Muscle of leg (tissue), 3 donors: ENCODE measurements at regions not wholly inside any gene's neighbourhood (a gene's known extent, or its start where the extent isn't known, plus 50 kb on each side); places are given as distances from the start of the nearest gene placed in this dataset.

Source experiments
- DNase-seq: peaks from one replicate; pipeline ENCODE4 v3.0.0; 2013
- H3K27ac ChIP-seq: one replicate; pipeline ENCODE4 v1.5.1; 2013; ENCODE audit warnings: mild to moderate bottlenecking, low read length, control low read depth
- H3K27me3 ChIP-seq: one replicate; pipeline ENCODE4 v1.6.1; 2013; ENCODE audit warnings: low read length; ENCODE audit not compliant: control insufficient read depth, insufficient read depth
- H3K36me3 ChIP-seq: one replicate; pipeline ENCODE4 v1.6.1; 2013; ENCODE audit warnings: low read length; ENCODE audit not compliant: control insufficient read depth, insufficient read depth
- H3K4me1 ChIP-seq: one replicate; pipeline ENCODE4 v1.6.1; 2013; ENCODE audit warnings: low read length; ENCODE audit not compliant: control insufficient read depth, insufficient read depth
- H3K4me3 ChIP-seq: one replicate; pipeline ENCODE4 v1.5.1; 2013; ENCODE audit warnings: low read length, control low read depth
- H3K9me3 ChIP-seq: replicated peaks from 2 replicates; pipeline ENCODE4 v1.6.1; 2013; ENCODE audit warnings: low read depth, low read length; ENCODE audit not compliant: control insufficient read depth
- WGBS: methylation state at CpG from one replicate; pipeline ENCODE4 v1.1.5; 2013; ENCODE audit warnings: missing lambda C conversion rate; ENCODE audit not compliant: insufficient coverage; 5-methylcytosine and 5-hydroxymethylcytosine counted together

DNA sequence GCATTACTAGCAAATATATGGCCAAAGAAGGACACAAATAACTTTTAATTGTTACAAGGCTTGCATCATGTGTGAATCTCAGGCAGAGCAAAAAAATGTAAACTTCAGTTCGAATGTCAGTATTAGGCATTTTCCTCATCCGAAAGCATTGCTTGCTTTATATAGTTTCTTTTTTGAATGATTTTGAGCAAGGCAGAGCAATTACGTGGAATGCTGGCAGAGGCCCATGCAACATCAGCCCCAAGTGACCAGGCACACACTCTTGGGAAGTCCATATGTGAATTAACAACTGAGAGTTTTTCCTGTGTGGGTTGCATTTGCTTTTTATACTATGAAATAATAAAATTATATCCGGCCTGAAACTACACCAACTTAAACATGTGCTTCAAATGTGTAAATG, 274.8 kb downstream of the PTPRC start:
- 10% methylated on average over 2 of the region's 4 CpGs for WGBS
- Histone ChIP-seq H3K36me3 (no peaks in the 10 kb centered on the region), H3K9me3 (no peaks in the 10 kb centered on the region), H3K27me3 (no peaks in the 10 kb centered on the region), H3K4me1 (peaks cover 2% of the 10 kb centered on the region), H3K4me3 (no peak overlapping the region), H3K27ac (peak overlapping the region; percentile 4)
- DNase-seq, result peak; percentile 69

DNA sequence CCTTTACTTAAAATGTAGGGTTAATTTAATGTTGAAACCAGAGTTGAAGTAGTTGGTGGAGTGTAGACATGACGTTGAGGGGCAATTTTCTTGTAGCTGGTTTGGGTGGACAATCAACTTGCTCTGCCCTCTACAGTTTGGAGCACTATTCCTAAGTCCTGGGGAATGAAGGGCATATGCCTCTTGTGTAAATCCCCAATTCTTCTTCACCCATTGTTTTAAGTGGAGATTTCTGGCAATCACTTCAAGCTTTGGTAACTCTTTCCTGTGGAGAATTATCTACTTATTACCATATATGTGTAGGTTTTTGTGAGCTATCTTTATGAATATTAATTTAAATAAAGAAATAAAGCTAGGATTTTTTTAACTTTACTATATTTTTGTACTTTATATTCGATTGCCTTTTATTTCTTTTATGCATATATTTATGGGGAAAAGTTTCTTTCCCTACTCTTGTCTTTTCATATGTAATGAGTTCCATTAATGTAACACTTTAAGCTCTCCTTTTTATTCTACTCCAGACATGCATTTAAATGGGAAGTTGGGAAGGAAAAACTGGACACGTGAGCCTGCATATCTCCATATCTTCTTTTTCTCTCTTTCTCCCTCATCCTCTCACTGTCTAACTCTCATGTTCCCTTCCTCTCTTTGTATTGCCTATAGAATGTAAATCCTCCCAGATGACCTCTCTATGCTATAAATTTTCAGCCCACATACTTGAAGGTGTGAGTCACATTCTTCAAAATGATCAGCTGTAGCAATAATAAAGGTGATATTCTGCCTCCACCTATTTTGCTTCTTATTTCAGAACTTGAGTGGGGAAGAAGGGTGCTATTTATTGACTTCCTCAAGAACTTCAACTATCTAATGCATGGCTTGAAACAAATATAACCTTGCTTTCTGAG, 276.7 kb downstream of the PTPRC start:
- H3K27ac ChIP-seq, result no peak overlapping the region
- H3K9me3 ChIP-seq, result no peaks in the 10 kb centered on the region
- DNase-seq, result no peak
- no peak overlapping the region for H3K4me3 ChIP-seq
- peaks cover 2% of the 10 kb centered on the region for H3K4me1 ChIP-seq
- no peaks in the 10 kb centered on the region for H3K27me3 ChIP-seq
- H3K36me3 ChIP-seq, result no peaks in the 10 kb centered on the region
- 80% methylated on average over 1 of the region's 3 CpGs for WGBS

DNA sequence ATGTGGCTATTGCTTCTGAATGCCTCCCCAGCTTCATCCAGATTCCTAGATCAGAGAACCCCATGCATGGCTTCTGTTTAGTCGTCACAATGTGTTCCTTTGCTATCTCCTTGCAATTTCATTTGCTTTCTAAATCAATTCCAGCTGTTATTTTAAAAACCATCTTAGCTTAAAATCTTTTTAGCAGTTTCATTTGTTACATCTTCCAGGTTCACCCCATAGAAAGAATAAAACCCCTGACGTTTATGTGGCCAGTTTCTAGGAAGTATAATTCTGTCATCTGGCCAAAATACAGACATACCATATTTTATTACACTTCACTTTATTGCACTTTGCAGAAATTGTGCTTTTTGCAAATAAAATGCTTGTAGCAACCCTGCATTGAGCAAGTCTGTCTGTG, 278.4 kb downstream of the PTPRC start:
- Histone ChIP-seq H3K9me3 (no peaks in the 10 kb centered on the region), H3K4me1 (peaks cover 2% of the 10 kb centered on the region), H3K4me3 (no peak overlapping the region), H3K27me3 (no peaks in the 10 kb centered on the region), H3K27ac (no peak overlapping the region), H3K36me3 (no peaks in the 10 kb centered on the region)
- WGBS, result 0% methylated on average over 1 of the region's 2 CpGs
- no peak for DNase-seq

DNA sequence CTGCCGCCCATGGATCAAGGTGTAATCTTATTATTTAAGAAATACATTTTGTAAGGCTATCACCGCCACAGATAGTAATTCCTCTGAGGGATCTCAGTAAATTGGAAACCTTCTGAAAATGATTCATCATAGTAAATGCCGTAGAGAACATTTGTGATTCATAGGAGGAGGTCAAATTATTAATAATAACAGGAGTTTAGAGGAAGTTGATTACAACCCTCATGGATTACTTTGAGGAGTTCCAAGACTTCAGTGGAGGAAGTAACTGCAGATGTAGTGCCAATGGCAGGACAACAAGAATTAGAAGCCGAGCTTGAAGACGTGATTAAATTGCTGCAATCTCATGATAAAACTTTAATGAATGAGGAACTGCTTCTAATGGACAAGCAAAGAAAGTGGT, 280.1 kb downstream of the PTPRC start:
- H3K27ac ChIP-seq, result no peak overlapping the region
- no peak for DNase-seq
- H3K27me3 ChIP-seq, result no peaks in the 10 kb centered on the region
- H3K9me3 ChIP-seq, result no peaks in the 10 kb centered on the region
- no peak overlapping the region for H3K4me3 ChIP-seq
- whole genome bisulfite sequencing, result 43% methylated on average over 2 of the region's 5 CpGs
- H3K4me1 ChIP-seq, result peaks cover 2% of the 10 kb centered on the region
- H3K36me3 ChIP-seq, result no peaks in the 10 kb centered on the region

- DNase-seq, result no peak
- Histone ChIP-seq H3K27ac (no peak overlapping the region), H3K9me3 (no peaks in the 10 kb centered on the region), H3K4me1 (peaks cover 2% of the 10 kb centered on the region), H3K27me3 (no peaks in the 10 kb centered on the region), H3K4me3 (no peak overlapping the region), H3K36me3 (no peaks in the 10 kb centered on the region)
- WGBS, result 100% methylated on average over 1 of the region's 5 CpGs
Measured at GRCh38 chr1:198919667-198920398, 281.0 kb downstream of the PTPRC start.

GRCh38 chr1:198922638-198923430, 284.0 kb downstream of the PTPRC start:
- Histone ChIP-seq H3K27ac (no peak overlapping the region), H3K9me3 (no peaks in the 10 kb centered on the region), H3K27me3 (no peaks in the 10 kb centered on the region), H3K4me3 (no peak overlapping the region), H3K36me3 (no peaks in the 10 kb centered on the region), H3K4me1 (no peaks in the 10 kb centered on the region)
- WGBS, result no CpG with 5 or more reads among the region's 5 CpGs
- peak; percentile 57 for DNase-seq

GRCh38 chr1:198923993-198924392, 285.2 kb downstream of the PTPRC start:
- Histone ChIP-seq H3K4me3 (no peak overlapping the region), H3K27ac (no peak overlapping the region), H3K36me3 (no peaks in the 10 kb centered on the region), H3K9me3 (no peaks in the 10 kb centered on the region), H3K4me1 (no peaks in the 10 kb centered on the region), H3K27me3 (no peaks in the 10 kb centered on the region)
- DNase-seq, result no peak
- no CpG with 5 or more reads among the region's 1 CpG for WGBS

DNA sequence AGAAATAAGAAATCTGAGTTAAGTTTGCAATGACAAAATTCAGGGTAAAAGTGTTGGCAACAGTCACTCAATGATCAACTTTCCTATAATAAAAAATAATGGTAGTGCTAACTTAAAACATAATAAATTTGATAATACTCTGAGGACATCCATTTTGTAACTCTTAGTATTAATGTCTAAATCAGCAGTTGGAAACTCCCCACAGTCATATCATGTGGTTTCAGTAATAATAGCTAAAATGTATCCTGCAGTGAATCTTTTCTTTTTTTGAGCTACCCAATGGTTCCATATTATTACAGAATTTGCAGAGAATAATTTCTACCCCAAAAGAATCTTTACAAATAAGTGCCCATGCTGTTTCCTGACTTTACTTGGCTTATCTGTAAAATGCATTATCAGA, 286.7 kb downstream of the PTPRC start:
- H3K27ac ChIP-seq, result no peak overlapping the region
- no peaks in the 10 kb centered on the region for H3K27me3 ChIP-seq
- no peak for DNase-seq
- H3K9me3 ChIP-seq, result no peaks in the 10 kb centered on the region
- H3K4me1 ChIP-seq, result no peaks in the 10 kb centered on the region
- no peak overlapping the region for H3K4me3 ChIP-seq
- H3K36me3 ChIP-seq, result no peaks in the 10 kb centered on the region

DNA sequence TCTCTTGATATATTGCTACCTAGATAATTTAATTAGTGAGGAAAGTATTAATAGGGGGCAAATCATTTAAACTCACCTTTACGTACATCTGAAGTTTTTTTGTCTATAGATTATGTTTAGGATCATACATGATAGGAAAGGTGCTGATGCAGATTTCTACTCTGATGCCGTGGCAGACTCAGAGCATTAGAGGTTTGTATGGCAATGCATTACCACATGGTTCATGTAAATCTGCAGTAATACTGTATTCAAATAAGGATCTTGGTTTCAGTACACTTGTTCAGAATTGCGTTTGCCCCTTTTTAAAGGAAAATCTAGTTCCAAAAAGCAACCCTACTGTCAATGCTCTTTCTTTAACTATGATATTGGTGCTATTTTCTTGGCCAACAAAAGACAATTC, 288.3 kb downstream of the PTPRC start:
- H3K4me1 ChIP-seq, result no peaks in the 10 kb centered on the region
- no peak for DNase-seq
- WGBS, result no CpG with 5 or more reads among the region's 3 CpGs
- no peaks in the 10 kb centered on the region for H3K9me3 ChIP-seq
- H3K36me3 ChIP-seq, result no peaks in the 10 kb centered on the region
- no peak overlapping the region for H3K4me3 ChIP-seq
- H3K27ac ChIP-seq, result no peak overlapping the region
- no peaks in the 10 kb centered on the region for H3K27me3 ChIP-seq

GRCh38 chr1:198929111-198929604, 290.3 kb downstream of the PTPRC start:
- DNase-seq, result no peak
- Histone ChIP-seq H3K9me3 (no peaks in the 10 kb centered on the region), H3K27ac (peak overlapping the region; percentile 10), H3K36me3 (no peaks in the 10 kb centered on the region), H3K27me3 (no peaks in the 10 kb centered on the region), H3K4me1 (no peaks in the 10 kb centered on the region), H3K4me3 (no peak overlapping the region)
- whole genome bisulfite sequencing, result 38% methylated on average over 2 of the region's 4 CpGs
